ENCODE measurements at regions not wholly inside any gene's neighbourhood (a gene's known extent, or its start where the extent isn't known, plus 50 kb on each side); places are given as distances from the start of the nearest gene placed in this dataset.

GRCh38 chr16:77062878-77063675 is 127.9 kb upstream of the MON1B start:
- Histone ChIP-seq H3K9me3 (ENCODE audit: control insufficient read depth, low read length) (no peaks in the 10 kb centered on the region), H3K27ac (ENCODE audit: low read depth, low read length, severe bottlenecking) (no peak overlapping the region), H3K4me1 (ENCODE audit: control insufficient read depth, insufficient read depth, low read length, poor library complexity, severe bottlenecking) (no peaks in the 10 kb centered on the region), H3K36me3 (ENCODE audit: control insufficient read depth, insufficient read depth, low read length) (no peaks in the 10 kb centered on the region), H3K4me3 (ENCODE audit: extremely low read depth, insufficient read depth, low read length, poor library complexity, severe bottlenecking) (no peak overlapping the region)
- 85 to 89% methylated on average over 6 to 9 of the region's 11 CpGs for WGBS, 2 experiments (ENCODE audit: insufficient coverage in 2 of 2)

DNA sequence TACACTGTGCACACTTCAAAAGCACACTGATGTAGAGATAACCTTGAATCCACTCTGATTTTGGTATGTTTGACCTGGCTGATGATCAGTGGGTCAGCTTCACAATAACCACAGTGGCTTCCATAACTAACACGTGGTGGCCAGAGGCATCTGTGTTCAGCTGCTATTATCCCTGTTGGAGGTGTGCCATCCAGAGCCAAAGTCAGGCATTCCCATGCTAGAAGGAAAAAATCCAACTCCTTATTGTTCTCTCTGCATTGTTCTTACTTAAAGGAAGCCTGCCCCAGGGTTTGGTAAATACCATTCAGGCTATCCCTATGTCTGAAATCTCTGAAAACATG is 127.3 kb upstream of the MON1B start:
- Histone ChIP-seq H3K4me1 (ENCODE audit: control insufficient read depth, insufficient read depth, low read length, poor library complexity, severe bottlenecking) (no peaks in the 10 kb centered on the region), H3K4me3 (ENCODE audit: extremely low read depth, insufficient read depth, low read length, poor library complexity, severe bottlenecking) (no peak overlapping the region), H3K27ac (ENCODE audit: low read depth, low read length, severe bottlenecking) (no peak overlapping the region), H3K36me3 (ENCODE audit: control insufficient read depth, insufficient read depth, low read length) (no peaks in the 10 kb centered on the region), H3K9me3 (ENCODE audit: control insufficient read depth, low read length) (no peaks in the 10 kb centered on the region)
- WGBS, 2 experiments (ENCODE audit: insufficient coverage in 2 of 2): 44% methylated on average over 1 of the region's 1 CpG; no CpG with 5 or more reads in 1 of the 2 experiments

GRCh38 chr16:77064037-77064436 is 127.0 kb upstream of the MON1B start:
- no peaks in the 10 kb centered on the region for H3K4me1 ChIP-seq (ENCODE audit: control insufficient read depth, insufficient read depth, low read length, poor library complexity, severe bottlenecking)
- H3K36me3 ChIP-seq (ENCODE audit: control insufficient read depth, insufficient read depth, low read length): no peaks in the 10 kb centered on the region
- no peaks in the 10 kb centered on the region for H3K9me3 ChIP-seq (ENCODE audit: control insufficient read depth, low read length)
- H3K27ac ChIP-seq (ENCODE audit: low read depth, low read length, severe bottlenecking): no peak overlapping the region
- H3K4me3 ChIP-seq (ENCODE audit: extremely low read depth, insufficient read depth, low read length, poor library complexity, severe bottlenecking): no peak overlapping the region
- 49 to 69% methylated on average over 3 to 5 of the region's 7 CpGs for WGBS, 2 experiments (ENCODE audit: insufficient coverage in 2 of 2)

DNA sequence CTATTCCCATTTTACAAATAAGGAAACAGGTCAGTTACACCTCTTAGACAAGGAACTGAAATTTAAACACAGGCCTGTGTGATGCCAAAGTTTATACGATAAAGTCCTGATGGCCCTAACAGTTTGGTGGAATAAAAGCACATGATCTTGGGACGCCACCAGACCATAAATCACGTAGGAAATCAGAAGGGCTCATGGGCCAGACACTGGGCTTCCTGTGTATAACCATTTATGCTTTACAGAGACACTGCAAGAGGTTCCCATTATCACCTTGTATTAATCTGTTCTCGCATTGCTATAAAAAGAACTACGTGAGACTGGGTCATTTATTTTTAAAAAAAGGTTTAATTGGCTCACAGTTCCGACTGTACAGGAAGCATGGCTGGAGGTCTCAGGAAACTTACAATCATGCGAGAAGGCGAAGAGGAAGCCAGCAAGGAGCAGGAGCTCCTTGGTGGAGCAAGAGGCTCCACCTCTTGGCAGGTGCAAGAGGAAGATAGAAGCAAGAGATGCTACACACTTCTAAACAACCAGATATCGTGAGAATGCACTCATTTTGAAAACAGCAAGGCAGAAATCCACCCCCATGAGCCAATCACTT is 124.0 kb upstream of the MON1B start:
- H3K27ac ChIP-seq (ENCODE audit: low read depth, low read length, severe bottlenecking): no peak overlapping the region
- 92% methylated on average over 6 to 8 of the region's 9 CpGs for WGBS, 2 experiments (ENCODE audit: insufficient coverage in 2 of 2)
- H3K9me3 ChIP-seq (ENCODE audit: control insufficient read depth, low read length): no peaks in the 10 kb centered on the region
- H3K4me3 ChIP-seq (ENCODE audit: extremely low read depth, insufficient read depth, low read length, poor library complexity, severe bottlenecking): no peak overlapping the region
- H3K36me3 ChIP-seq (ENCODE audit: control insufficient read depth, insufficient read depth, low read length): no peaks in the 10 kb centered on the region
- no peaks in the 10 kb centered on the region for H3K4me1 ChIP-seq (ENCODE audit: control insufficient read depth, insufficient read depth, low read length, poor library complexity, severe bottlenecking)

DNA sequence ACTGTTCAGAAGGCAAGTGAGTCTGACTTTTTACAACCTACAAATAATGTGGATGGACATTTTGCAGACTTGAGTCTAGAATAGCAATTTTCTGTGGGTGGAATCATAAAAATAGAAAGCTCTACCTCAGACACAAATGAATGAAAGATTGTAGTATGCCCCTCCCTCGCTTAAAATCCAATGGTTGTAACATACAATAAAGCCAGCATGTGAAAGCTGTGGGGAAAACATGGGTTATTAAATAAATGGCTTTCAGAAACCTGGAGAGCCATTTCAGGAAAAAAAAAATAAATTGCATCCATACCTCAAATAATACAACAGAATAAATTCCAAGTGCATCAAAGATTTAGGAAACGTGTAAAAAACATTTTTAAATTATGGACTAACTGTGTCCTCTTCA is 123.1 kb upstream of the MON1B start:
- Histone ChIP-seq H3K9me3 (ENCODE audit: control insufficient read depth, low read length) (no peaks in the 10 kb centered on the region), H3K4me3 (ENCODE audit: extremely low read depth, insufficient read depth, low read length, poor library complexity, severe bottlenecking) (no peak overlapping the region), H3K27ac (ENCODE audit: low read depth, low read length, severe bottlenecking) (no peak overlapping the region), H3K36me3 (ENCODE audit: control insufficient read depth, insufficient read depth, low read length) (no peaks in the 10 kb centered on the region), H3K4me1 (ENCODE audit: control insufficient read depth, insufficient read depth, low read length, poor library complexity, severe bottlenecking) (no peaks in the 10 kb centered on the region)
- no CpG with 5 or more reads among the region's 2 CpGs for WGBS, 2 experiments (ENCODE audit: insufficient coverage in 2 of 2)

DNA sequence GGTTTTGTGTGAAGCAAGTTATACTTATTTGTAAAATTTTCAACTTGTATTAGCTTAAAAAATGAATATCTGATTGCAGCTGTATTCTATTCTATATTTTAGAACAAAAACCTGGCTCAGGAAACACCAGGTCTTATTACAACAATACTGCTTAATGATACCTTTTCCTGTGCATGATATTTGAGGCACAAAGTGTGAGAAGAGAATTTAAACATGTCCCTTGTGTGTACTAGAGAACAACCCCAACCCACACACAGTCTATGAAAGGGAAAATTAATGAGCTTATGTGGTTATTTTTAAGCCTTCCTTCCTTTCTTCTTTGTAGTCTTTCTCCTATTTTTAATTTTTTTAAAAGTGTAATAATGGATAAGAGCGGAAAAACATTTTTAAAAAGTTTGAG is 122.6 kb upstream of the MON1B start:
- H3K4me1 ChIP-seq (ENCODE audit: control insufficient read depth, insufficient read depth, low read length, poor library complexity, severe bottlenecking): no peaks in the 10 kb centered on the region
- no peak overlapping the region for H3K4me3 ChIP-seq (ENCODE audit: extremely low read depth, insufficient read depth, low read length, poor library complexity, severe bottlenecking)
- no peaks in the 10 kb centered on the region for H3K9me3 ChIP-seq (ENCODE audit: control insufficient read depth, low read length)
- H3K36me3 ChIP-seq (ENCODE audit: control insufficient read depth, insufficient read depth, low read length): no peaks in the 10 kb centered on the region
- no peak overlapping the region for H3K27ac ChIP-seq (ENCODE audit: low read depth, low read length, severe bottlenecking)
- WGBS, 2 experiments (ENCODE audit: insufficient coverage in 2 of 2): no CpG with 5 or more reads among the region's 1 CpG

DNA sequence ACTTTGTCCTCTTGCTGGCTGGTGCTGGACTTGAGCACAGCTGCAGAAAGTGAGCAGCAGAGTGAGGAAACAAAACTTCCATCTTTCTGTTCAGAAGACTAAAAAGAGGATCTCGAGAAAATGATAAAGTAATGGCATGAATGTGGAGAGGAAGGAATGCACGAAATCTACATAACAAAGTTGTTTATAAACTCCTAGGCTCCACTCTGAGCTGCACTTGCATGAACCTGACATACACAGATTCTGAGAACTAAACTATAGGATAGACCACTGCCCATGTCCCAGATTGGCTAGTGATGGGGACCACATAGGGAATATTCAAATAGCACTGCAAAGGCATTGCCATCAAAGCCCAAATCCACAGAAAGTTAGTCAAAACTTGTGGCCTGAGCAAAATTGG is 121.1 kb upstream of the MON1B start:
- Histone ChIP-seq H3K4me3 (ENCODE audit: extremely low read depth, insufficient read depth, low read length, poor library complexity, severe bottlenecking) (no peak overlapping the region), H3K27ac (ENCODE audit: low read depth, low read length, severe bottlenecking) (no peak overlapping the region), H3K36me3 (ENCODE audit: control insufficient read depth, insufficient read depth, low read length) (no peaks in the 10 kb centered on the region), H3K9me3 (ENCODE audit: control insufficient read depth, low read length) (no peaks in the 10 kb centered on the region), H3K4me1 (ENCODE audit: control insufficient read depth, insufficient read depth, low read length, poor library complexity, severe bottlenecking) (no peaks in the 10 kb centered on the region)
- WGBS, 2 experiments (ENCODE audit: insufficient coverage in 2 of 2): 100% methylated on average over 1 of the region's 2 CpGs; no CpG with 5 or more reads in 1 of the 2 experiments

- no peaks in the 10 kb centered on the region for H3K36me3 ChIP-seq (ENCODE audit: control insufficient read depth, insufficient read depth, low read length)
- no peaks in the 10 kb centered on the region for H3K4me1 ChIP-seq (ENCODE audit: control insufficient read depth, insufficient read depth, low read length, poor library complexity, severe bottlenecking)
- H3K27ac ChIP-seq (ENCODE audit: low read depth, low read length, severe bottlenecking): no peak overlapping the region
- H3K9me3 ChIP-seq (ENCODE audit: control insufficient read depth, low read length): no peaks in the 10 kb centered on the region
- 94 to 100% methylated on average over 2 to 3 of the region's 6 CpGs for WGBS, 2 experiments (ENCODE audit: insufficient coverage in 2 of 2)
- H3K4me3 ChIP-seq (ENCODE audit: extremely low read depth, insufficient read depth, low read length, poor library complexity, severe bottlenecking): no peak overlapping the region
Observed at GRCh38 chr16:77070683-77071082, 120.3 kb upstream of the MON1B start.

GRCh38 chr16:77076839-77077238 is 114.2 kb upstream of the MON1B start:
- Histone ChIP-seq H3K36me3 (ENCODE audit: control insufficient read depth, insufficient read depth, low read length) (no peaks in the 10 kb centered on the region), H3K9me3 (ENCODE audit: control insufficient read depth, low read length) (no peaks in the 10 kb centered on the region), H3K4me1 (ENCODE audit: control insufficient read depth, insufficient read depth, low read length, poor library complexity, severe bottlenecking) (no peaks in the 10 kb centered on the region), H3K27ac (ENCODE audit: low read depth, low read length, severe bottlenecking) (no peak overlapping the region), H3K4me3 (ENCODE audit: extremely low read depth, insufficient read depth, low read length, poor library complexity, severe bottlenecking) (no peak overlapping the region)
- WGBS, 2 experiments (ENCODE audit: insufficient coverage in 2 of 2): 100% methylated on average over 1 of the region's 5 CpGs; no CpG with 5 or more reads in 1 of the 2 experiments

DNA sequence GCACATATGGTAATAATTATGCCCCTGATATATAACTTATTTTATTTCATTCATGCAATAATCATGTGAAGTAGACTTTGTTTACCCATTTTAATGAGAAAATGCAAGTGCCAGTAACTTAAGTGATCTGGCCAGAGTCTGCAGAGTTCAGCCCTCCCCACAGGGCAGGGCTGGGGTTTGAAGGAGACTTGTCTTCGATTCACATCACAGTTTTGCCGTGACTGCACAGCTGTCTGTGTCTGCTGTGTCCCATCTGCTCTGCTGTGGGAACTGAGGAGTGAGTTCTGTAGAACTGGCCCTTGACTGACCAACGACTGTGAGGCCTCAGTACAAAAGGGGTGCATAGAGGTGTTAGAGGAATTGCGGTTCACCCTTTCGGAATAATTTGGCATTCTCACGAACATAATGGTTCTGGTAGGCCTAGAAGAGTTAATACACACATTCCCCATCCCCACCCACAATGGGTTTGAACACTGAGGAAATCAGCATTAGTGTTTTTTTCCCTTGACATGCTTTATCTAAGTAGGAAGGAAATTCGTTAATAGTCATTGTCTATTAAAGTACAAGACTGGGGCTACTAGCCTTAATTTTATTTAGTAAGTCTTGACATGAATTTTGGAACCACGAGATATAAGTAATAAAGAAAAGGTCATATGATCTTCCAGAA is 113.6 kb upstream of the MON1B start:
- H3K9me3 ChIP-seq (ENCODE audit: control insufficient read depth, low read length): no peaks in the 10 kb centered on the region
- H3K27ac ChIP-seq (ENCODE audit: low read depth, low read length, severe bottlenecking): no peak overlapping the region
- no peak overlapping the region for H3K4me3 ChIP-seq (ENCODE audit: extremely low read depth, insufficient read depth, low read length, poor library complexity, severe bottlenecking)
- no peaks in the 10 kb centered on the region for H3K4me1 ChIP-seq (ENCODE audit: control insufficient read depth, insufficient read depth, low read length, poor library complexity, severe bottlenecking)
- 83 to 92% methylated on average over 3 of the region's 8 CpGs for WGBS, 2 experiments (ENCODE audit: insufficient coverage in 2 of 2)
- H3K36me3 ChIP-seq (ENCODE audit: control insufficient read depth, insufficient read depth, low read length): no peaks in the 10 kb centered on the region

DNA sequence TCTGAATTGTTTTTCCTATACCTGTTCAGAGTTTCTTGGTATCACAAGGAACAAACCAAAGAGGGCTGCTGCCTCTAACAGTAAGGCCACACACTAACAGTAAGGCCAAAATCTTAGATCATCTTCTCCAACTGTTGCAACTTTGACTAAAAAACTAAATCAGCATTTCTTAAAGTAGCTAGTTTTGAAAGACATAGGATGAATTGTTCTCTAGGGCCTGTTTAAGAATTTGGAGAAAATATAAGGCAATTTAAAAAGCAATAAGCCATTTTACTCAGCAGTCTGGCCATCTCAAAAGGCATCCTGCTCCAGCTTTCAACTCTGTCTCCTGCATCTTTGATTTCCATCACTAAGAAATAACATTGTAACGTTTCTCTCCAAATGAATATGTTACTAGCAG is 105.0 kb upstream of the MON1B start:
- Histone ChIP-seq H3K4me1 (ENCODE audit: control insufficient read depth, insufficient read depth, low read length, poor library complexity, severe bottlenecking) (no peaks in the 10 kb centered on the region), H3K9me3 (ENCODE audit: control insufficient read depth, low read length) (no peaks in the 10 kb centered on the region), H3K36me3 (ENCODE audit: control insufficient read depth, insufficient read depth, low read length) (no peaks in the 10 kb centered on the region), H3K27ac (ENCODE audit: low read depth, low read length, severe bottlenecking) (no peak overlapping the region), H3K4me3 (ENCODE audit: extremely low read depth, insufficient read depth, low read length, poor library complexity, severe bottlenecking) (no peak overlapping the region)
- WGBS, 2 experiments (ENCODE audit: insufficient coverage in 2 of 2): no CpG with 5 or more reads among the region's 1 CpG
